GM21423 (cell line): ENCODE measurements at regions not wholly inside any gene's neighbourhood (a gene's known extent, or its start where the extent isn't known, plus 50 kb on each side); places are given as distances from the start of the nearest gene placed in this dataset.

Experiments
- ATAC-seq: cut with Tn5 transposase; IDR thresholded peaks from one replicate; pipeline ENCODE4 v1.9.1; 2021; ENCODE audit warnings: mild to moderate bottlenecking, moderate library complexity; ENCODE audit not compliant: unreplicated experiment

DNA sequence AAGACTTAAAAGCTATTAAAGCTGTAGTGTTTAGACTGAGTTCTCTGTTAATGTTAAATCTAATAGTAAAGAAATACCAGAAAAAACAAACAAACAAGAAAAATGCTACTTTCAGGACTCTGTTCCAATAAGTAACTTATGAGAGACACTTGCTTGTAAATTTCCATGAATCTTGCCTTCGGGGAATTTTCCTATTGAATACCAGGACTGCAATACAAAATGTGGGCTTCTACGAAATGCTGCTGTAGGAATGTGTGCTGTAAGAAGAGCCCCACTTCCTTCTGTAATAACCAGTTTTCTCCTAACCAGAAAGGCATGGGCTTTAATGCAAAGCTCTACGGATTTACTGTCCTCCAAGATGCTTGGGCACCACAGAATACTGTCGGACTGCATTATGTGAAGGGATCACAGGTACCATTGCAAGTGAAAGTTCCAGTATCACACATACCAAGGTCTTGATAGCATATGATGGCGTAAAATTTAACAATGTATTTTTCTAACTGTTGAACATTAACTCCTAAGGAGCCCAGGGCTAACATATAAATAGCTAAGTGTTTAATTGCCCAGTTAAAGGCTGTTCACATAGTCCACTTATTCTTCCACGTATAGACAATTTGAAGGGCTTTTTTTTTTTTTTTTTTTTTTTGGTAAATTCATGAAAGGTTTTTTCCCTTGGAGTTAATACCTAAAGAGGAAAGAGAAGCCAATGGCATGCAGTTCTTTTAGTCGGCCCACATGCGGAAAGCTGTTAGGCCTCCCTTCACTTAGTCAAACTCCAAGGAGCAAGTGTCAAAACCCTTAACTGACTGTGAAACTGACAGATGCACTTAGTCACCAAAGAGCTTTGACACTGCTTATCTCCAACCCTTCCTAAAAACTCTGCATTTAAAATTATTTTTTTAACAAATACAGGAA lies 564.0 kb upstream of the POU3F3 start:
- no peak for ATAC-seq

DNA sequence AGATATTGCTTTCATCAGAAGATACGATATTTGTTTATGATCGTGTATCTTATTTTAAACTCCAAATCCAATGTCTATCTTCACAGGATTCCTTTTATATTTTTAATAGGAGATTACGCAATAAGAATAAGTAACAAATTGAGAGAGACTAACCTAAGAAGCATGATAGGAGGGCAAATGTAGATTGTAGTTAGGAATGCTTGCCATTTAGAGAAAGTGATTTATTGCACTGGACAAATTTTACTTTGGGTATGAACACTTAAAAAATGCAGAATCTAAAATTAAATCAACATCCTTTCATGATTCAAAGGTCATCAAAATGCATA lies 563.4 kb upstream of the POU3F3 start:
- no peak for ATAC-seq

DNA sequence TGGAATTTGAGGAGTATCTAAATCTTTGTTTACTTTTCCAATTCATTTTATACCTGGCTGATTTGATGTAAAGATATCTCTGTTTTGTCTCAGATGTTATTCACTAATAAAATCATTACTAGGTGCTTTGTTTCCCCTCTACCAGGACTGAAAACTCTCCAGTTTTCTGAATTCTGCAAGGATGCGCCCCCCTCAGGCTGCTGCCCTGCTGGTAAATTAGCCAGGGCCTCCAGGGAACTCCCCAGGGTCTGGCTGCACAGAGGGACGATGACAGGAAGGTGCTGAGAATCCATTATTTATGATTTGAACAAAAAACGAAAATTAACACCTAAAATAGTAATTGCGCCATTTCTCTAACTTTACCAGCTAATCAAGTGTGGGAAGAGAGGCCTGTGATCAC lies 541.2 kb upstream of the POU3F3 start:
- no peak for ATAC-seq

DNA sequence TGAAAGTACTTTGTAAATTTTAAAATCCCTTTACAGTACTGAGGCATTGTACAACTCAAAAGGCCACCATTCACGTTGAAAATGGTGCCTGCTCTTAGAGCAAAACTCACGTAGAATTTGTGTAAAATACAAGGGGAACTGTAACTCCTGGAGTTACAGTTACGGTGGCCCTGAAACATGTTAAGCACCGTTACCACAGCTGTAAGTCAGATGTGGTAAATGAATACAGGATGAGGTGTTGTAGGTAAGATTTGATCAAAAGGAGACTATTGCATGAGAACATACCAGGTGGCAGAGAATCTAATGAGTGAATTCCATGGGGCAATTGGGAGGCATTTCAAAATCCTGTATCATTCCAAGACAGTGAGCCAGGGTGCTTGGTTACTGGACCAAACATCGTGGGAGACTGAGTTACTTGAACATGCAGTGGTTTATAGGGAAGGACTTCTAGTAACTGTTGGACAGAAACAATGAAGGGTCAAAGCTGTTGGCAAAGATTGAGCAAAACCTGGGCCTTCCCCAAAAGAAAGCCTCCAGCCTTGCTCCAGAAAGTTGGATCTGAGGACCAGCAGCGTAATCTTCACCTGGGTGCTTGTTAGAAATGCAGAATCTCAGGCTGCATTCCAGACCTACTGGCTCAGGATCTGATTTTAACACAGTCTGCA lies 535.8 kb upstream of the POU3F3 start:
- ATAC-seq, result no peak

DNA sequence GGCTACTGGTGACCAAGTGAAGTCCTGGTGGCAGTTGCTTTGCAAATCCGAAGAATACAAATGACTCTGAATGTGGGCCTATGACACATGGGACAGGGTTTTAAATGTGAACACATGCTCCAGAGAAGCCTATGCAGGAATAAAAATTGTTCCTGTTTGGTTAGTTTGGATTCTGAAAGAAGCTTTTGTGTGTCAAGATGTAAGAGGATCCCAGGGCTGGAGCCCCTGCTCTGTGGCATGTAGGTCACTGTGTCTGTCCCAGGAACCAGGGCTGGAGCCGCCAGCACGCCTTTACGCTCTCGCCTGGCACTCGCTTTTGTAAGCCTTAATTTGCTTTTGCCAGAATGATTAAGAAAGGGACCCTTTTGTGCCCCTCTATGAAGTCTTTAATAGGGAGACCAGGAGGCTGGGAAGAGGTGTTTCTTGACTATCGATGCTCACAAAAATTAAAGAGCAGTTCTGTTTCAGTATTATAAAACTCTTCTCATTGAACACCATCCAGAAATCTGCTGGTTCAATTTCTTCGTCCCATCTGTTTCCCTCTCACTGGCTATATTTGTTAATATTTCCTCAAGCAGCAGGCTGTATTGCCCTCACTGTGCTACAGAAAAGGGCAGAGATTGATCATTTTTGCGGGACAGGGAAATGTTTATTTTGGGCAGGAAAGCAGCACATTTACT lies 532.7 kb upstream of the POU3F3 start:
- ATAC-seq, result no peak

DNA sequence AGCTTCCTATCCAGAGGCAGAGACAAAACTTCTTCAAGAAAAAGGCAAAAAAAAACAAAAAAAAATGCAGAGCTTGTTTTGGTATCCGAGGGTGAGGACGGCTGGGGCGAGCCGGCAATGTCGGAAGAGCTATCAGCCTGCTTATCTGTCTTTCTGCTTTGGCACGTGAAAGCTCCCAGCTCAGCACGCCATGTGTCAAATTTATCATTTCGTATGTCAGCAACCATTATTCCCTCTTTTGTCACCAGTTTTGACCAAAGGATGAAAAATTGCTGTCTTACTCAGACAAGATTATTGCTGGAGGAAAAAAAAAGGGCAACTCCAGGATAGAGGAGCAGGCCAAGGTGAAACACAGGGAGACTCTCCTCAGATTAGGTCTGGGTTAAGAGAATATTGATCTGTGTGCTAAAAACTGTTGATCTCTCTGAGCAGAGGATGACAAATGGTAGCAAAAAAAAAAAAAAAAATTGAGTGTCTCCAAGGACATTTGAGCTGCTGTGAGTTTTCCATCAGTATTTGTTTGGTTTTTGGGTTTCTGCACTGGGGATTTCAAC lies 532.0 kb upstream of the POU3F3 start:
- ATAC-seq, result no peak

DNA sequence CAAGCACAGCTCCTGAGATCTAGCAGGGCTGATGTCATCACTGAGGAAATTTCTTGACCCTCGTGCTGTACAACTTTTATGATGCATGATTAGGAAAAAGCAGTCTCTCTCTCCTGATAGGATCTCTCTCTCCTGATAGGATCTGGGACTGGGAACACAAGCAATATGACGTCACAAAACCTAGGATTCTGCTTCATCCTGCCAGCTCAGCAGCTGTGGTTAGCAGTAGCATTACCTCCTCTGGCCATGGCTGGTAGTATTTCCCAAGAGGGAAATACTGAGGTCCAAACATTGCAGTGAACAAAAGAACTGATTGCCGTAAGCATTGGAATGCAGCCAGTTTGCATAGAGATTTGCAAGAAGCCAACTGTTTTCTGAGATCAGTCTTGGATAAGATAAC lies 521.2 kb upstream of the POU3F3 start:
- no peak for ATAC-seq

DNA sequence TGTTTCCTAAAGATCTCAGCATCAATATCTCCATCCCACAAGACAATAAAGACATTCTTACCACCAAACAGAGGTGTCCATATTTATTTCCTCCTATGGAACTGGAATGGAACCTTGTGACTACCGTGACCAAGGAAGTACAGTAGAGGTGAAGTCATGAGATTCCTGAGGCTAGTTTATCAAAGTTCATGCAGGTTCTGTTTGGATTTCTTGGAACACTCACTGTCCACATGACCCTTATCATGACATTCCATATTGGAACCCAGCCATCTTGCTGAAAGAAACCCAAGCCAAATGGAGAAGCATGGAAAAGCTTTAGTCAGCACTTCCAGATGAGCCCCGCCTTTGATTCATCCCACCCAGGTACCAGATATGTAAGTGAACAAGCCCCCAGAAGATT lies 516.0 kb upstream of the POU3F3 start:
- ATAC-seq, result no peak

DNA sequence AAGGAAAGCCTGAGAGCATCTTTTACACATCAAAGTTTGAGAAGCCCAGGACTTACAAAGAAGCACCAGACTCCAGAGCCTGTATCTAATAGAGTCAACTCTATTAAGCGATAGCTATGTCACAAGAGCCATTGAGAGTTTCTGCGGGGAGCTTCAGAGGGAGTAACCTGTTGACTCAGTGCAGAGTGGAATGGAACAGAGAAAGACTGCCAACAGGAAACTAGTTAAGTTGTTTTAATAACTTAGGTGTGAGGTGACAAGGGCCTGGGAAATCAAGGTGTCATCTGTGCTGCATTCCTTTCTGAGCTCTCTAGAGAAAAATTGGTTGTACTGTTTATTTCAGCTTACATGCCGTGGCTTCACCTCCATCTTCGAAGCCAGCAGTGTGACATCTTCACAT lies 513.8 kb upstream of the POU3F3 start:
- no peak for ATAC-seq

DNA sequence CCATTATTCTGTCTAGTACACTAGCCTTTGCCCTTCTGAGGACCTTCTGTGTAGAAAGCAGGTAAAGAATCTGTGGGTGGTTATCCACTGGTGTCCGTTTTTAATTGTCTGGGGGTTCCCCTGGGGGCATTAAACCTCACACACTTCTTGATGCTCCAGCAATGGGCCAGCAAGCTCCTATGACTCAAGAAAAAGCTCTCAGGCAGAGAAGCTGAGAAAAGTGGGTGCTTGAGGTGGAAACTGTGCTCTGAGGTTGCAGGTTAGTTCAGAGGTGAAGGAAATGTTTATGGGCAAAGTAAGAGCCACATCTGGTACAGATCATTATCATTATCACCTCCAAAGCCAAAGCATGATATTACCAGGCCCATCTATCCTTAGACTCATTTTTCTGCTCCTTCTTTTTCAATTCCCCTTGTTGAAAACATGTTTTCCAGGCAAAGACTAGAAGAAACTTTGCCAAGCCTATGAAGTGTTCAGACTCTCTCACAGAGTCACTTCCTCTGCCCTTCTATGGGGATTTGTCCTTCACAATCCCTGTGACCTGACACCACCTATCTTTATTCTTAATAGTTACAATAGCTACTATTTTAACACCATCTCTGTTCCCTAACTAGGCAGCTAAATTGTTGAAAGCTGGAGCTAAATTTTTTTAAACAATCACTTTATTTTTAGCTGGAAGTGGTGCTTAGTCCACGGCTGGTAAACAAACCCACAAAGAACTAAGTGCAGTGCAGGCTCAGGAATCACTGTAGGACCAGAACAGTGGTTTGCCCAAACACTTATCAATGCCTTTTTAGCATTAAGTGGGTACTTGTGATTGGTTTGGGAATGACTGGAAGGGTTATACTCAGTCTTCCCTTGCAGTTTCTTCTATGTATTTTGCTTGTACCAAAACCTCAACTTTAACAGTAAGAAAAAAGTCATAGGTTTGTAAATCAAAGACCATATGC lies 512.8 kb upstream of the POU3F3 start:
- no peak for ATAC-seq

DNA sequence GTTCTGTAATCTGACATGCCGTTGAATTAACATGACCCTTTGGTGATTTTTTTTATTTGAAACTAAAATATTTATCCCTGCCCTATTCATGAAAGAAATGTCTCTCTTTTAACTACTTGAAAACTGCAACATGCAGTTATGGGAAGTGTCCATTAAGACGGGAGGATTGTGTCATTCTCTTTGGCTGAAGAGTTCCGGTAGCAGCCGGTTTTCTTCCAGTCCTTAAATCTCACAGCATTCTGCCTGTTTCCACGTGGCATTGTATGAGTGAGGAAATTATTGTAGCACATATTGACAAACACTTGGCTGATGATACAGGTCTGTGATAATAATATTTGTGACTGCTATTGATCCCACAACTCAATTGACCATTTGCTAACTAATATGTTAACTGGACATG lies 509.6 kb upstream of the POU3F3 start:
- ATAC-seq, result no peak

DNA sequence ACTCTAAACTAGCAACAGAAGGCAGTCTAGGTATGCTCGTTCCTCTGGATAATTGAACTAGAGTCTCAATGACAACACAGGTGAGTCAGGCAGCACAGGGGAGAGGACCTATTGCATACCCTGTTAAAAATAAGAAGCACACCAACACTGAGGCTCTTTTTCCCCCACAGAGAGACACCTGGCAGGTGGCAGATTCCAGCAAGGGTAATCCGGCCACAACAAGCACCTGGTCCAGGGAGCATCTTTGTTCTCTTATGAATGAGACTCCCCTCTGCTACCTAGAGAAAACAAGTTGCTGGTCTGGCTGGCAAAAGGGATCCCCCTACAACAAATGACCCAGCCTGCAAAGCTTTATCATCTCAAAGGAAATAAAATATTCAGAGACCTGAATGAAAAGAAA lies 508.9 kb upstream of the POU3F3 start:
- ATAC-seq, result no peak

DNA sequence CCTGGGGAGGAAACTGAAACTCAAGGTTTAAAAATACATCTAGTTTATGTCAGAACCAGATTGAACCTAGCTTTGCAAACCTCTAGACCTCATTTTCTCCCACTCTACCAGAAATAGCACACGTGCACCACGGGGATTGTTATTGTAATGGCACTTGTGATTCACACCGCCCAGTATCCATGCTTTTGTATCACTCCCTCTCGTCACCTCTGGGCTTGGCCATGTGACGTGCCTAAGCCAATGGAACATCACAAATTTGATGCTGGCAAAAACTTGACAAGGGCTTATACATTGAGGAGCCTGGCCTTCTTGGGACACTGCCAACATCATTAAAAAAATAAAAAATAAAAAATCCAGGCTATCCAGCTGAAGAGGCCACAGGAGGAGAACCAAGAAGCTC lies 495.8 kb upstream of the POU3F3 start:
- ATAC-seq, result no peak

DNA sequence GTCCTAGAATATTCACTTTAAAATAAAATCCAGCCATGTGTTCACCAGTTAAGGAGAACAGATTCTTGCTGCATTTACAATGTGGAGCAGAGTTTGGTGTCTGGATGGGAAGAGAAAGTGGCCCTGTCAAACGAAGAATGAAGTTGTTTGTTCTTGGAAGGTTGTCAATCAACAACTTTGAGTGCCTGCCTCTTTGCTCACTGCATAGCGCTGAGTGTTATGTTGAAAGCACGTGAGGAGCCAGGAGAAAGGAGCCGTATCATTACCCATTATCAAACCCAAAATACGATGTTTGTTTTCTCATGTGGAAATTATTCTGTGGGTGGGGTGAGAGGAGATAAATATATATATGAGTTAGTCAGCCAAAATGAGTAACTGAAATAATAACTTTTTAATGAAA lies 492.5 kb upstream of the POU3F3 start:
- no peak for ATAC-seq

DNA sequence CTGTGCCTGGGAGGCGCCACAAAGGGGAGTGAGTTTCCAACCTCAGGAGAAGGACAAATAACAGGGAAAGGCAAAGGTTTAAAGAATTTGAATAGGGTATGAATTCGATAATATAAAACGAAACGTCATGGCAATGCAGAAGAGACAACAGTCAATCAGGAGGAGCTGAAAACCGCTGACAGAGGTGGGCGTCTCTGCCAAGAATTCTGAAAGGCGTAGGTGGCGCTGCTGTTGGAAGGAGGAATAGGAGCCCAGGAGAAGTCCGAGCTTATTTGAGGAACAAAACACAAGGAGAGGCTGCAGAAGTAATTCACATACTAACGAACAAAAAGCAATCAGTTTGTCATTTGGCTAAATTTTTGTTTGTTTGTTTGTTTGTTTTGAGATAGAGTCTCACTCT lies 485.8 kb upstream of the POU3F3 start:
- ATAC-seq, result no peak

DNA sequence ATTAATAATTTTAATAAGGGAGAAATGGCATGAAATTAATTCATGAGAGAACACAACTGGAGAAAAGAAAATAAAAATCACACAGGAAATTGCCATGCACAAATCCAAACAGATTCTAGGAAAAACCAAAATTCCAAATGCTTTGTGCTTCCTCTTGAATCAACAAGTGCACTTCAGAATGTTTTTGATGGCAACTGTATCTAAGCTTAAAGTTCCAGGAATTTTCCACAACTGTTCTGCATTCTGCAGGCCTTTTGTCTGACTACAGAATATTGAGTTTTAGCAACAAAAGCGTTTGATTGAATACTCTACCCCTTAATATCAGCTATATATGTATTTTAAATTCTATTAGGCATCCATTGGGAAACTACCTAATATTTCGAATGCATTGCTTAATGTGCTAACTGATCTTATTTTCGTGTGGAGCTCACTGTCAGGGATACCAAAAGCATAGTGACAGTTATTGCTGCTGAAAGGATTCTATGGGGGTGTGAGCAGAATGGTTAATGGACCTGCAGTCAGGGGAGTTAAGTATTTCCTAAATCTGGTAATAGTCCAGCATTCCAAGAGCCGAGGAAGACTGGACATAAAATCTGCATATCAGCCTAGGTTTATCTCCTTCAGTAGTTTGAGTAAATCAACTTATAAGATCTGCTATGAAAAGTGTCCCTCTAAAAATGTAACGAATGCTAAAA lies 482.7 kb upstream of the POU3F3 start:
- no peak for ATAC-seq

DNA sequence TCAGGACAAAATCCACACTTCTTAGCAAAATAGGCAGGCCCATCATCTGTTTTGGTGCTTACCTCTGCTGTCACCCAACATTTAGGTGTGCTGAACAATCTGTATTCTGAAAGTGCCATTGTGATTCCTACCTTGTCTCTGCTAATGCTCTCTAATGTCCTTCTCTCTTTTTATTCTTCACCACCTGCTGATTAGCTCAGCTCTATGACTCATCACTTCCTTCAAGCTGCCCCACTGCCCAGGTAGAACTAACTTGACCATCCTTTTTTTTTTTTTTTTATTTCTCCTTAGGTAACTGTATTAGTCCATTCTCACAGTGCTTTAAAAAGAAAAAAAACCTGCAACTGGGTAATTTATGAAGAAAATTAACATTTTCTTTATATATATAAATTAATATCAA lies 478.7 kb upstream of the POU3F3 start:
- no peak for ATAC-seq

DNA sequence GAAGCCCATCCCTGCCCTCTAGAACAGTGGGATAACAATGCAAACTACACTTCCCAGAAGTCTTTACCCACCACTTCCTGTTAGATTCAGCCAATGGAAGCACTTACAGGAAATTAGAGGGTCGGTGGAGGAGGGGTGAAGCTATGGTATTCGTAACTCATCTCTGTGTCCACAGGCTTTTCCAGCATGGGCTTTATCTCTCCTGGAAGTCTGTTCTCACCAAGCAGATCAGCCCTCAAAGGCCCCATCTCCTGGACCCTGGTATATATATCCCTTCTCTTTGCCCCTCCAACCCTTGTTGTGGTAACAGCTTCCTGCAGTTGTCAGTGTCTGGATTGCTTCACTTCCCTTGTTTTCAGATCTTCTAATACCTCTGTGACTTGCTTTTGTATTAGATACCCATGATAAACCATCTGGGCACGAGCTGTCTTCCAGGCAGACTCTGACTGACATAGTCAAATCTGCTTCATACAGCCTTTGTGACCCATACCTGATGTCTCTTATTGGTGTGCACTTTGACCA lies 475.0 kb upstream of the POU3F3 start:
- peak; percentile 71 for ATAC-seq

DNA sequence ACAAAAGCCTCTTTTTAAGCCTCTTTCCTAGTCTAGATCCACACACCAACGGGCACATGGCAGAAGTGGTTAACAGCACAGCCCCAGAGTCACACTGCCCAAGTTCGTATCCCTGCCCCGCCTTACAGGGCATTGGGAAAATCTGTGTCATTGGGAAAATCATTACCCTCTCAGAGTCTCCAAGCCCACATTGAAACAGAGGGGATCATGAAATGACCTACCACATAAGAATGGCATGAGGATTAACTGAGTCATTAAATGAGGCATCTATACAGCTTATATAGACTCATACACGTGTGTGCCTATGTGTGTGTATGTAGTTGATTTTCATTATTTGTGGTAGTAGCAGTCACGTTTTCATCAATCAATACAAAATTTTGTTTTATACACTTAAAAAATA lies 469.0 kb upstream of the POU3F3 start:
- ATAC-seq, result no peak

DNA sequence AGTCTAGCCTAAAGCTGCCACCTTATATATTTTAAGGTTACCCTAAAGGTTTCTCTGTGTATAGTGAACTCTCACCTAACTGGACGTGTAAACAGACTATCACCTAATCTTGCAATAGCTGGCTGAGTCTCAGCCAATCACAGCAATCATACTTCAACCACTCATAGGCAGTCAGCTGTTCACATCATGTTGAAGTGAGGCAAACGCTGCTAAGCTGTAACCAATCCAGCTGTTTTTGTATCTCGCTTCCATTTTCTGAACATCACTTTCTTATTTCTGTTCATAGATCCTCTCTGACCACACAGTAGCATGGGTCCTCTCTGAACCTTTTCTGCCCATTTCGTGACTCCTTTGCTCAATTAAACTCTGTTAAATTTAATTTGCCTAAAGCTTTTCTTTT lies 468.2 kb upstream of the POU3F3 start:
- no peak for ATAC-seq
